ENCODE measurements at regions not wholly inside any gene's neighbourhood (a gene's known extent, or its start where the extent isn't known, plus 50 kb on each side); places are given as distances from the start of the nearest gene placed in this dataset.

DNA sequence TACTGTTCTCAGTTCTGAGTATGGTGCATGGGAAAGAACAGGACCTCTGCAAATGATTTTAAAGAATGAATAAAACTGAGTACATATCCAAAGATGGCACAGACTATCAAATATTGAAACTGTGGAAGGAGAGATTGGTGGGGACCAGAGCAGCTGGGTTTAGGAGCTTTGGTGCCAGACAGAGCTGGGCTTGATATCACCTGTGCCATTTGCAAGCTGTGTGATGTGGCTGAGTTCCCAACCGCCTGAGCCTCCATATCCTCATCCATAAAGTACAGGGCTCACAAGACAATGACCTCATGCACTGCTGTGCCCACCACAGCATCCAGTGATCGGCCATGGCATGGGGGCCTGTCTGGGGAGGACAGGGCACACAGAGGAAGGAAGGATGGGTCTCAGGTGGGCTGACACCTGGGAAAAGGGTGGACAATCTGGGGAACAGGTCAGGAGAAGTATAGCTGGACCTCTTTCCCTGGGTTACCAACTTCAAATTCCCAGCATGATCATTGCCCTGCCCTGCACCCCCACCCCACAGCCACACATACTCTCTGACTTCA lies 83.9 kb upstream of the RAB6C start:
- Histone ChIP-seq H3K27me3 (ENCODE audit: control insufficient read depth, low read length) (no peaks in the 10 kb centered on the region), H3K9me2 (replicated peaks; ENCODE audit: control insufficient read depth, low read length) (no peaks in the 10 kb centered on the region), H3K4me2 (ENCODE audit: low read length) (no peak overlapping the region), H3K4me3 (ENCODE audit: low read length) (no peak overlapping the region), H4K20me1 (ENCODE audit: control insufficient read depth, insufficient read depth, low read depth, low read length) (no peaks in the 10 kb centered on the region), H3K9me3 (ENCODE audit: control insufficient read depth, insufficient read depth, low read length) (no peaks in the 10 kb centered on the region), H3F3A (ENCODE audit: control insufficient read depth, insufficient read depth) (no peaks in the 10 kb centered on the region), H3K27ac (ENCODE audit: low read depth, low read length) (no peak overlapping the region), H3K79me2 (ENCODE audit: control insufficient read depth, low read length) (no peaks in the 10 kb centered on the region), H3K4me1 (ENCODE audit: control insufficient read depth, low read length) (no peaks in the 10 kb centered on the region), H3K36me3 (ENCODE audit: control insufficient read depth, low read length) (no peaks in the 10 kb centered on the region)
- TF ChIP-seq, protein P1, sequence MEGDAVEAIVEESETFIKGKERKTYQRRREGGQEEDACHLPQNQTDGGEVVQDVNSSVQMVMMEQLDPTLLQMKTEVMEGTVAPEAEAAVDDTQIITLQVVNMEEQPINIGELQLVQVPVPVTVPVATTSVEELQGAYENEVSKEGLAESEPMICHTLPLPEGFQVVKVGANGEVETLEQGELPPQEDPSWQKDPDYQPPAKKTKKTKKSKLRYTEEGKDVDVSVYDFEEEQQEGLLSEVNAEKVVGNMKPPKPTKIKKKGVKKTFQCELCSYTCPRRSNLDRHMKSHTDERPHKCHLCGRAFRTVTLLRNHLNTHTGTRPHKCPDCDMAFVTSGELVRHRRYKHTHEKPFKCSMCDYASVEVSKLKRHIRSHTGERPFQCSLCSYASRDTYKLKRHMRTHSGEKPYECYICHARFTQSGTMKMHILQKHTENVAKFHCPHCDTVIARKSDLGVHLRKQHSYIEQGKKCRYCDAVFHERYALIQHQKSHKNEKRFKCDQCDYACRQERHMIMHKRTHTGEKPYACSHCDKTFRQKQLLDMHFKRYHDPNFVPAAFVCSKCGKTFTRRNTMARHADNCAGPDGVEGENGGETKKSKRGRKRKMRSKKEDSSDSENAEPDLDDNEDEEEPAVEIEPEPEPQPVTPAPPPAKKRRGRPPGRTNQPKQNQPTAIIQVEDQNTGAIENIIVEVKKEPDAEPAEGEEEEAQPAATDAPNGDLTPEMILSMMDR (IDR thresholded peaks at IDR 0.05; ENCODE audit: low read depth, low read length, poor library complexity, severe bottlenecking), result no peak
- TF ChIP-seq EZH2phosphoT487 (IDR thresholded peaks at IDR 0.05; ENCODE audit: borderline replicate concordance, low read length), result no peak

DNA sequence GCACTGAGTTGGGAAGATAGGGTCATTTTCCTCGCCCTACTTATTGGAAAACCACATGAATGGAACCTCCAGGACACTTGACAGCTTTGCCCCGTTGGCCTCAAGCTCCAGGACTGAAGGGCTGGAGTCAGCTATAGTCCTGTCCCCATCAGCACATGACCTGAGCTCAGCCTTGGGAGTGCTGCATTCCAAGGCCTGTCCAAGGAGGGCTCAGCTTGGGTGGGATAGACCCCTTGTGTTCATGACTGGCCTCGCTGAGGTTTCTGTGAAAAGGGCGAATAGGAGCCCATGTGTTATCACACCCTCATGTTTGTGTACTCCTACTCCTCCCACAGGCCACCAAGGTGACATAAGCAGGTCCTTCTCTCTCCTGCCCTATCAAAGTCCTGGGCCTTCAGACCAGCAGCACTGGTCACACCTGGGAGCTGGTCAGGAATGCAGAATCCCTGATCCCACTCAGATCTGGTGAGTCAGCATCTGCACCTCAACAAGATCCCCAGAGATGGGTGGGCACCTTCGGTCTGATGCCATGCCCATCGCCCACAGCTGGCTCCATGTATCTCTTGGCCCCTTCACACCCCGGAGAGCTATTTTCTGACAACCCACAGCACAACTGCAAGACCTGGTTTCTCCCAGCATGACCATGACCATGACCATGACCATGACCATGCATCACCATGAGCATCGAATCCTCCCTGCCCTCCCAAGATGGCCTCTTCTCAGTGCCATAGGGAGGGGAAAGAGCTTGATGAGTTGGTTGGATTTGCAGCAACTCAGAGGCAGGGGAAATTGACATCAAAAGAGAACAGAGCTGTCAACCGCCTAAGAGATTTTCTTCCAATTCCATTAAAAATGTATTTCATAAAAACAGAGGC lies 83.0 kb upstream of the RAB6C start:
- Histone ChIP-seq H3K27me3 (ENCODE audit: control insufficient read depth, low read length) (no peaks in the 10 kb centered on the region), H3F3A (ENCODE audit: control insufficient read depth, insufficient read depth) (no peaks in the 10 kb centered on the region), H3K9me3 (ENCODE audit: control insufficient read depth, insufficient read depth, low read length) (no peaks in the 10 kb centered on the region), H3K79me2 (ENCODE audit: control insufficient read depth, low read length) (no peaks in the 10 kb centered on the region), H3K9me2 (replicated peaks; ENCODE audit: control insufficient read depth, low read length) (no peaks in the 10 kb centered on the region), H3K4me2 (ENCODE audit: low read length) (no peak overlapping the region), H4K20me1 (ENCODE audit: control insufficient read depth, insufficient read depth, low read depth, low read length) (no peaks in the 10 kb centered on the region), H3K4me1 (ENCODE audit: control insufficient read depth, low read length) (no peaks in the 10 kb centered on the region), H3K36me3 (ENCODE audit: control insufficient read depth, low read length) (no peaks in the 10 kb centered on the region), H3K4me3 (ENCODE audit: low read length) (no peak overlapping the region), H3K27ac (ENCODE audit: low read depth, low read length) (no peak overlapping the region)
- TF ChIP-seq EZH2phosphoT487 (IDR thresholded peaks at IDR 0.05; ENCODE audit: borderline replicate concordance, low read length), result no peak
- TF ChIP-seq, protein P1 (IDR thresholded peaks at IDR 0.05; ENCODE audit: low read depth, low read length, poor library complexity, severe bottlenecking), result no peak

DNA sequence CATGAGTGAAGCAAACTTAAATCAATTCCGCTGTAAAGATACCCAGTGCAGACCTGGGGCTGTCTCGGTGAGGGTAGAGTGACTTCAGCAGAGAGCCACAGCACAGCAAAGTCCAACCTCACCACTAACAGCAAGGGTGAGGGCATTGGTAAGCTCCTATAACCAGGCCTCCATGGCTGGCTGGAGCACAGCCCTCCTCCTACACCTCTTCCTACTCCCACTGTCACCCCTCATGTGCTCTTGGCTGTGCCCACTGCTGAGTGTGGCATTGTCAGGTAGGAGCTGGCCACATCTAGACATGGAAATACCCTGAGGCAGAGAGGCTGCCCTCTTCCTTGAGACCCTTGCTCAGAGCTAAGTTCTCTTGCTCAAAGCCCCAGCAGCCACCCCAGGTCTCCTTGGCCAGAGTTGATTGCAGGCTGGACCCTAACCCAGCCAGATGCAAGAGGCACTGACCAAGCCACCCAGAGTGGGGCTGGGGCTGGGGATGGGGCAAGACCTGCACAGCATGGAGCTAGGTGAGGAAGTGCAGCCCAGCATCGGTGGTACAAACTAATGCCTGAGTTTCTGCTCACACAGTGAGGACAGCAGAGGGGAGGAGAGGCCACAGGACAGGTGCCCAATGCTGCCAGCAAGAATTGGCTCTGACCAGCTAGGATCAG lies 77.6 kb upstream of the RAB6C start:
- Histone ChIP-seq H3K4me2 (ENCODE audit: low read length) (no peak overlapping the region), H4K20me1 (ENCODE audit: control insufficient read depth, insufficient read depth, low read depth, low read length) (no peaks in the 10 kb centered on the region), H3K79me2 (ENCODE audit: control insufficient read depth, low read length) (no peaks in the 10 kb centered on the region), H3K4me3 (ENCODE audit: low read length) (no peak overlapping the region), H3K9me3 (ENCODE audit: control insufficient read depth, insufficient read depth, low read length) (no peaks in the 10 kb centered on the region), H3K27ac (ENCODE audit: low read depth, low read length) (no peak overlapping the region), H3K4me1 (ENCODE audit: control insufficient read depth, low read length) (no peaks in the 10 kb centered on the region), H3K36me3 (ENCODE audit: control insufficient read depth, low read length) (no peaks in the 10 kb centered on the region), H3K27me3 (ENCODE audit: control insufficient read depth, low read length) (no peaks in the 10 kb centered on the region), H3K9me2 (replicated peaks; ENCODE audit: control insufficient read depth, low read length) (no peaks in the 10 kb centered on the region), H3F3A (ENCODE audit: control insufficient read depth, insufficient read depth) (no peaks in the 10 kb centered on the region)
- TF ChIP-seq, protein P1 (IDR thresholded peaks at IDR 0.05; ENCODE audit: low read depth, low read length, poor library complexity, severe bottlenecking), result no peak
- no peak for TF ChIP-seq EZH2phosphoT487 (IDR thresholded peaks at IDR 0.05; ENCODE audit: borderline replicate concordance, low read length)

Measured in DOHH2 (cell line).